Thoracic aorta (tissue), 2 donors: ENCODE measurements at regions not wholly inside any gene's neighbourhood (a gene's known extent, or its start where the extent isn't known, plus 50 kb on each side); places are given as distances from the start of the nearest gene placed in this dataset.
"Not testable (repeated sequence)": the region's sequence is repeated elsewhere in the genome, so short reads cannot be mapped to it uniquely, and the experiment has no call there.

Experiments
- ATAC-seq: fragments of 150-250 bp; one replicate; pipeline ENCODE4 v1.8.0; 2017; ENCODE audit warnings: low read depth; ENCODE audit not compliant: insufficient number of reproducible peaks, low FRiP score
- DNase-seq: peaks from one replicate; pipeline ENCODE4 v3.0.0-alpha.2; 2020; ENCODE audit warnings: low spot score
- H3K27ac ChIP-seq, 2 donors: fragments of 200-600 bp; sonication (generic); 1 replicate in 1 of 2; 2 replicates in 1 of 2; pipeline ENCODE4 v1.5.1; 2016; ENCODE audit warnings: mild to moderate bottlenecking in 2 of 2, moderate library complexity in 2 of 2
- H3K27me3 ChIP-seq: fragments of 200-600 bp; sonication (generic); replicated peaks from 2 replicates; pipeline ENCODE4 v1.6.0; 2016; ENCODE audit warnings: mild to moderate bottlenecking; ENCODE audit not compliant: insufficient read depth
- H3K36me3 ChIP-seq: fragments of 200-600 bp; sonication (generic); one replicate; pipeline ENCODE4 v1.5.1; 2016
- H3K4me1 ChIP-seq, 2 donors: fragments of 200-600 bp; sonication (generic); 1 replicate in 1 of 2; 2 replicates in 1 of 2; pipeline versions ENCODE4 v1.5.1 to v1.6.0; 2016; ENCODE audit warnings: low read depth in 2 of 2, mild to moderate bottlenecking in 1 of 2; ENCODE audit not compliant: control insufficient read depth in 1 of 2
- H3K4me3 ChIP-seq: fragments of 200-600 bp; sonication (generic); 2 replicates; pipeline ENCODE4 v1.5.1; 2016; ENCODE audit warnings: mild to moderate bottlenecking
- H3K9me3 ChIP-seq: fragments of 200-600 bp; sonication (generic); 2 replicates; pipeline ENCODE4 v1.5.1; 2016
- TF ChIP-seq, protein P1 (sequence below): fragments of 200-600 bp; sonication (generic); IDR thresholded peaks from one replicate; pipeline ENCODE4 v1.5.1; 2019; ENCODE audit warnings: antibody characterized with exemption

DNA sequence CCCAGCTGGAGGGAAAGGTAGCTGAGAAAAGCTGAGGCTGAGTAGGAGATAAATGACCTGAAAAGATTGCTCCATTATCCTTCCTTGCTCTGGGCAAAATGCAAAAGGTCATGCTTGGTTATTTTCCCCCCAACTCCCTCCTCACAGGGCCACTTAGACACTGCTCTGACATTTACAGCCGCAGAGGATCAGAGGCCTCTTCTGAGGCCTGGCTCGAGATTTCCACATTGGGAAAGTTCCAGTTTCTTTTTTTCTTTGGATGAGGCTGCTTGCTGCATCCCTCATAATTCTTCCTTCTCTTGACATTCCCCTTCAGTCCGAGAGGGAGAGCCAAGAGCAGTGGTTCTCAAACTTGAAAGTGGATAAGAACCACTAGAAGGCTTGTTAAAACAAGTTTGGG, 60.1 kb upstream of the HSPA9 start:
- H3K36me3 ChIP-seq = no peaks in the 10 kb centered on the region
- H3K9me3 ChIP-seq = no peaks in the 10 kb centered on the region
- DNase-seq (no peak), ATAC-seq (no peak)
- H3K4me3 ChIP-seq = no peak overlapping the region
- TF ChIP-seq, protein P1, sequence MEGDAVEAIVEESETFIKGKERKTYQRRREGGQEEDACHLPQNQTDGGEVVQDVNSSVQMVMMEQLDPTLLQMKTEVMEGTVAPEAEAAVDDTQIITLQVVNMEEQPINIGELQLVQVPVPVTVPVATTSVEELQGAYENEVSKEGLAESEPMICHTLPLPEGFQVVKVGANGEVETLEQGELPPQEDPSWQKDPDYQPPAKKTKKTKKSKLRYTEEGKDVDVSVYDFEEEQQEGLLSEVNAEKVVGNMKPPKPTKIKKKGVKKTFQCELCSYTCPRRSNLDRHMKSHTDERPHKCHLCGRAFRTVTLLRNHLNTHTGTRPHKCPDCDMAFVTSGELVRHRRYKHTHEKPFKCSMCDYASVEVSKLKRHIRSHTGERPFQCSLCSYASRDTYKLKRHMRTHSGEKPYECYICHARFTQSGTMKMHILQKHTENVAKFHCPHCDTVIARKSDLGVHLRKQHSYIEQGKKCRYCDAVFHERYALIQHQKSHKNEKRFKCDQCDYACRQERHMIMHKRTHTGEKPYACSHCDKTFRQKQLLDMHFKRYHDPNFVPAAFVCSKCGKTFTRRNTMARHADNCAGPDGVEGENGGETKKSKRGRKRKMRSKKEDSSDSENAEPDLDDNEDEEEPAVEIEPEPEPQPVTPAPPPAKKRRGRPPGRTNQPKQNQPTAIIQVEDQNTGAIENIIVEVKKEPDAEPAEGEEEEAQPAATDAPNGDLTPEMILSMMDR = no peak
- H3K27me3 ChIP-seq = no peaks in the 10 kb centered on the region
- H3K4me1 ChIP-seq = no peaks in the 10 kb centered on the region
- H3K27ac ChIP-seq = no peak overlapping the region

DNA sequence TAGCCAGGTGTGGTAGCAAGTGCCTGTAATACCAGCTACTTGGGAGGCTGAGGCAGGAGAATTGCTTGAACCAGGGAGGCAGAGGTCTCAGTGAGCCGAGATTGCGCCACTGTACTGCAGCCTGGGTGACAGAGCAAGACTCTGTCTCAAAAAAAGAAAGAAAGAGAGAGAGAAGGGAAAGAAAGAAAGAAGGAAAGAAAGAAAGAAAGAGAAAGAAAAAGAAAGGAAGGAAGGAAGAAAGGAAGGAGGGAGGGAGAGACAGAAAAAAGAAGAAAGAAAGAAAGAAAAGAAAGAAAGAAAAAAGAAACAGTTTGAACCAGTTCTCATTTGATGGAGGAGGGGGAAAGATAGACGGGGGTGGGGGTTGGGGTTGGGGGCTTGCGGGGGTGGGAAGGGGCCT, 59.6 kb upstream of the HSPA9 start:
- DNase-seq, H3K9me3 ChIP-seq, ATAC-seq, H3K36me3 ChIP-seq, H3K4me3 ChIP-seq, H3K27ac ChIP-seq, H3K27me3 ChIP-seq, H3K4me1 ChIP-seq: not testable (repeated sequence)

DNA sequence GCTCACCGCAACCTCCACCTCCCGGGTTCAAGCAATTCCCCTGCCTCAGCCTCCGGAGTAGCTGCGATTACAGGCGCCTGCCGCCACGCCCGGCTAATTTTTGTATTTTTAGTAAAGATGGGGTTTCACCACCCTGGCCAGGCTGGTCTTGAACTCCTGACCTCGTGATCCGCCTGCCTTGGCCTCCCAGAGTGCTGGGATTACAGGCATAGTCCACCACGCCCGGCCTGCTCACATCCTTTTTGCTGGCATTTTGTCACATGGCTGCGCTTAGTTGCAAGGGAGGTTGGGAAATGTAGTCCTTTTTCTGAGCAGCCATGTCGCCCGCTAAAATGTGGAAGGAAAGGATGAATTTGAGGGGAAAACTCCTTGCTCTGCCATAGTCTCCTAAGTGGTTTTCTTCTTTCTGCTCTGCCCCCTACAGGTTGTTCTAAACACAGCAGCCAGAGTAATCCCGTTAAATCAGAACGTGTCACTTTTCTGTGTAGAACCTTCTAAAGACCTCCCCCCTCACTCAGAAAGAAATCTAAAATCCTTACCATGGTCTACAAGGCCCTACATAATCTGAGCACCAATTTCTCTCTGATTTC, 57.8 kb upstream of the HSPA9 start:
- TF ChIP-seq, protein P1 = no peak
- Histone ChIP-seq H3K4me1 (no peaks in the 10 kb centered on the region), H3K4me3 (peak overlapping the region; percentile 15), H3K27me3 (no peaks in the 10 kb centered on the region), H3K9me3 (no peaks in the 10 kb centered on the region), H3K27ac (no peak overlapping the region), H3K36me3 (no peaks in the 10 kb centered on the region)
- ATAC-seq = peak; percentile 36
- no peak for DNase-seq

DNA sequence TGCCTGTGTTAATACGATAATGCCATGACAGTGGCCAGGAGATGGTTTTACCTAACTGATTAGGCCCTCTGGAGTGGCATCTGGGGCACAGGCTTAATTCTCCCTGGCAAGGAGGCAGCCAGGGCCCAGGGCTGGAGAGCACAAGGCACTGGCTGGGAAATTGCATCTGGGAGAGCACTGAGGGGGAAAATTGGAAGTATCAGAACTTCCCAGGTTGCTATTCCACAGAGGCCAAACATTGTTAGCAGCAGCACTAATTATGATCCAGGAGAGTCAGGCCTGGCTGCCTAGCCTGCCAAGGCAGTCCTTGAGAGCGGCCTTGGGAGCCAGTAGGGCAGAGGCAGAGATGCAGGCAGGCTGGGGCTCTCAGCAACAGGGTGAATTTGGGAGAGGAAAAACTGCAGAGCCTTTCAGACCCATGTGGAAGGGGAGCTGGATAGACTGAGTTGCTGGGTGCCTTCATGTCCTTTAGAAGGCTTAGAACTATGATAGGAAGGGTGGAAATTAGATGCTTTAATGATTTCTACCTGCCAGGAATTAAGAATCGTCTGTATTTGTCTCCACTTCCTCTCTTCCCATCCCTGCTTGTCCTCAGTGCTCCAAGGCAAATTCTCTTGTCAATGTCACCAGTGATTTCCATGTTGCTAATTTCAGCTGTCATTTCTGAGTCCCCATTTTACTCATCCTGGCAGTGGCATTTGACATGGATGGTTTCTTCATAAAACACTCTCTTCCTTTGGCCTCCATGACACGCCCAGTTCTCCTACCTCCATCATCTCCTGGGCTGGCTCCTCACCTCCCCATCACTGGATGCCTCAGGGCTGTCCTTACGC, 56.1 kb upstream of the HSPA9 start:
- H3K36me3 ChIP-seq = no peaks in the 10 kb centered on the region
- ATAC-seq (no peak), DNase-seq (no peak)
- TF ChIP-seq, protein P1 = no peak
- H3K27ac ChIP-seq = no peak overlapping the region
- no peak overlapping the region for H3K4me3 ChIP-seq
- no peaks in the 10 kb centered on the region for H3K27me3 ChIP-seq
- no peaks in the 10 kb centered on the region for H3K4me1 ChIP-seq
- no peaks in the 10 kb centered on the region for H3K9me3 ChIP-seq

DNA sequence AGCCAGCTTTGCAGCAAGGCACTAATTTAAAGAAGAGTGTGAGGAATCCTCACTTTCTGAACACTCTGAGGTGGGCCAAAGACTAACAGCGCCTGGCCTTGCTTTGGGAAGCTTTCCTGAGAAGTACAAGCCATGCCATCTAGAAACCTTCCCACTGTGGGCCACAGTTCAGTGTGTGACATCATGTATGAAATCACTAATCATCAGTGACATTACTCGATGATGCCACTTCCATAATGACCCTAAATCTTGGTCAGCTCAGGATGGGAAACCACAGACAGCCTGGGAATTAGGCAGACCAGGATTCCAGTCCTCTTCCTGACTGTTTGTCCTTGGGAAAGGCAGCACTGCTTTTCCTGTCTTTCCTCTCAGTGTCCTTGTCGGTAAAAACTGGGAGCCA, 54.2 kb upstream of the HSPA9 start:
- H3K4me1 ChIP-seq = no peaks in the 10 kb centered on the region
- TF ChIP-seq, protein P1 = no peak
- no peak overlapping the region for H3K4me3 ChIP-seq
- ATAC-seq (no peak), DNase-seq (no peak)
- no peaks in the 10 kb centered on the region for H3K36me3 ChIP-seq
- H3K27ac ChIP-seq = no peak overlapping the region
- no peaks in the 10 kb centered on the region for H3K9me3 ChIP-seq
- H3K27me3 ChIP-seq = no peaks in the 10 kb centered on the region
